T1000 (cell line): ENCODE measurements at regions not wholly inside any gene's neighbourhood (a gene's known extent, or its start where the extent isn't known, plus 50 kb on each side); places are given as distances from the start of the nearest gene placed in this dataset.

Experiments used
- DNase-seq: peaks from one replicate; lab custom pipeline; 2025; ENCODE audit warnings: mixed read lengths; lab: John Stamatoyannopoulos, UW

GRCh38 chr4:175127314-175127713 lies 209.2 kb downstream of the ADAM29 start:
- DNase-seq: no peak

GRCh38 chr4:175129797-175130196 lies 211.6 kb downstream of the ADAM29 start:
- no peak for DNase-seq

- no peak for DNase-seq
These were observed 221.0 kb downstream of the ADAM29 start for GRCh38 chr4:175139205-175139604.

GRCh38 chr4:175143116-175143515 lies 225.0 kb downstream of the ADAM29 start:
- DNase-seq: no peak

- DNase-seq: no peak
These were observed 228.6 kb downstream of the ADAM29 start for GRCh38 chr4:175146799-175147198.

- no peak for DNase-seq
These were observed 229.1 kb downstream of the ADAM29 start for GRCh38 chr4:175147233-175147632.

GRCh38 chr4:175166020-175166419 lies 247.9 kb downstream of the ADAM29 start:
- DNase-seq: no peak

GRCh38 chr4:175176710-175177109 lies 258.6 kb downstream of the ADAM29 start:
- no peak for DNase-seq

- no peak for DNase-seq
These were observed 272.5 kb downstream of the ADAM29 start for GRCh38 chr4:175190654-175191053.

- no peak for DNase-seq
These were observed 279.9 kb downstream of the ADAM29 start for GRCh38 chr4:175198056-175198455.

GRCh38 chr4:175215208-175215607 lies 297.1 kb downstream of the ADAM29 start:
- no peak for DNase-seq

GRCh38 chr4:175215657-175216056 lies 297.5 kb downstream of the ADAM29 start:
- DNase-seq: no peak

- no peak for DNase-seq
These were observed 311.0 kb downstream of the ADAM29 start for GRCh38 chr4:175229154-175229553.

- no peak for DNase-seq
These were observed 316.0 kb downstream of the ADAM29 start for GRCh38 chr4:175234162-175234561.

GRCh38 chr4:175238827-175239517 lies 320.8 kb downstream of the ADAM29 start:
- DNase-seq: no peak

GRCh38 chr4:175246941-175247340 lies 328.8 kb downstream of the ADAM29 start:
- no peak for DNase-seq

- no peak for DNase-seq
These were observed 334.5 kb downstream of the ADAM29 start for GRCh38 chr4:175252642-175253041.

GRCh38 chr4:175253184-175253902 lies 335.2 kb downstream of the ADAM29 start:
- no peak for DNase-seq

GRCh38 chr4:175263537-175263936 lies 345.4 kb downstream of the ADAM29 start:
- DNase-seq: no peak

- DNase-seq: no peak
These were observed 353.0 kb downstream of the ADAM29 start for GRCh38 chr4:175271010-175271630.

GRCh38 chr4:175273995-175274753 lies 356.0 kb downstream of the ADAM29 start:
- no peak for DNase-seq

GRCh38 chr4:175277816-175278215 lies 359.7 kb downstream of the ADAM29 start:
- DNase-seq: no peak
